HG02678 (cell line): ENCODE measurements at regions not wholly inside any gene's neighbourhood (a gene's known extent, or its start where the extent isn't known, plus 50 kb on each side); places are given as distances from the start of the nearest gene placed in this dataset.

Experiments used
- ATAC-seq: cut with Tn5 transposase; IDR thresholded peaks from one replicate; pipeline ENCODE4 v1.9.1; 2021; ENCODE audit warnings: mild to moderate bottlenecking, moderate library complexity; ENCODE audit not compliant: unreplicated experiment

DNA sequence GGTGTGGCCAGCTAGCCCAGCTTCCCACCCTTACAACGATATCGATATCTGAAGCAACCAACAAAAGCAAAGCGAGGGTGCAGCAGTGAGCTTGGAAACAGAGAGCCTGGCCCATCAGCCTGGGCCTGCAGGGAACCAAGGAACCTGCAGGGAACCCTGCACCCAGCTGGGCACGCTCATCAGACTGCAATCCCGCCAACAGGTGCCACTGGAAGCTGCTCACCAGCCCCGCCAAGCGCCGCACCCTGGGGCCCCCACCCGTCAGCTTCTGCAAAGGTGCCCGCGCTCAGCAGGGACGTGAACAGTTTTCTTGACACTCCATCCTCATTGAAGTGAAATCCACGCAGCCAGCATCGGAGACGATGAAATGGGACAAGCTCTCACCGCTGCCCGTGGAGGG is 250.7 kb downstream of the RBFOX3 start:
- no peak for ATAC-seq

- no peak for ATAC-seq
These were observed 253.9 kb downstream of the RBFOX3 start for GRCh38 chr17:79356839-79357447.

DNA sequence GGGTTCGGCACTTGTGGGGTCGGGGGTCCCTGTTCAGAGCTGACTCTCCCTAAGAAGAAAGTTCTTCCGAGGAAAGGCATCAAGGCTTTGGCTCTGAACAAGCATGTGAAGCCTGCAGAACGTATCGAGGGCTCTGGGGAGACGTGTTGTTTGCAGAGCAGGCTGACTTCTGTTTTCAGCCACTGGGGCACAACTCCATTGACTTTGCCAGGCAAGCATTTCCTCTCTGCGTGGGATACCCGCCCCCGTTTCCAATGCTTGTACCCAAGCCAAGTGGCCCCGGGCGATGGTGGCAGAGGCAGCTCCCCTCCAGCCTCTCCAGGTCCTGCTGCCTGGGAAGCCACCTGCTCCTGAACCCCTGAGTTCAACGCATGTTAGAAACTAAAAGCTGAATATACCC is 255.7 kb downstream of the RBFOX3 start:
- ATAC-seq: no peak

- ATAC-seq: no peak
These were observed 256.6 kb downstream of the RBFOX3 start for GRCh38 chr17:79354173-79354820.

DNA sequence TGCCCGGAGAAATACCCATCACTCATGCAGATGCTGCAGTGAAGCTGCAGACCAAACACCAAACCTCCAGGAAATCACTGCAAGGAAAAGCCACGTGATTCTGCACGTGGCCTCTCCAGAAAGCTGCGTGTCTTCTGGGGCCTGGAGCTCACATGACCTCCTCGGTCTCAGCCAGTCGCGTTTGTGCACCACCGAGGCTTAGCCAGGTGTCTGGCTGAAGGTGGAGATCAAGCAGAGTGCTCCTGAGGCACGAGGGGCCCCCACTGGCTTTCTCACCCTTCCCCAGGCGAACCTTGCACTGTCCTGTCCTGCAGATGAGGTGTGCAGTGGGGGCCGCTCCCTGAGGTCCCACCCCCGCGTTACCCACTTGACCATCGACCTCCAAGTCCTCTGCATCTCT is 257.3 kb downstream of the RBFOX3 start:
- no peak for ATAC-seq

DNA sequence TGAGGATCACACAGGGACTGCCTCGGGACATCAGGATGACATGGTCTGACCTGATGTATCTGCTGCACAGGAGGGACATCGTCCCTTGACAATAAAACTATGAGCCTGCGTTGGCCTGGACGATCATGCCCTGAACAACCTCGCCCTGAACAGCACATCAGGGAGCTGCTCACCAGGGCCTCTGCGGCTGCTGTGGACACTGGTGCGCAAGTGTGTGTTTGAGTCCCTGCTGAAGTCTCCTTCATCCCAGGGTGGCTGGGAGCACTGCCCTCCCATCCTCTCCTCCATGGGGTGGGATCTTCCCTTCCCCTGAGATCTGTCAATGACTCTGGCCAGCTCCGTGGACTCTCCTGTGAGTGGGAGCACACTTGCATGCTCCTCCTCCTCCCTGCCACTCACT is 257.8 kb downstream of the RBFOX3 start:
- no peak for ATAC-seq

GRCh38 chr17:79350533-79350932 is 260.3 kb downstream of the RBFOX3 start:
- no peak for ATAC-seq

DNA sequence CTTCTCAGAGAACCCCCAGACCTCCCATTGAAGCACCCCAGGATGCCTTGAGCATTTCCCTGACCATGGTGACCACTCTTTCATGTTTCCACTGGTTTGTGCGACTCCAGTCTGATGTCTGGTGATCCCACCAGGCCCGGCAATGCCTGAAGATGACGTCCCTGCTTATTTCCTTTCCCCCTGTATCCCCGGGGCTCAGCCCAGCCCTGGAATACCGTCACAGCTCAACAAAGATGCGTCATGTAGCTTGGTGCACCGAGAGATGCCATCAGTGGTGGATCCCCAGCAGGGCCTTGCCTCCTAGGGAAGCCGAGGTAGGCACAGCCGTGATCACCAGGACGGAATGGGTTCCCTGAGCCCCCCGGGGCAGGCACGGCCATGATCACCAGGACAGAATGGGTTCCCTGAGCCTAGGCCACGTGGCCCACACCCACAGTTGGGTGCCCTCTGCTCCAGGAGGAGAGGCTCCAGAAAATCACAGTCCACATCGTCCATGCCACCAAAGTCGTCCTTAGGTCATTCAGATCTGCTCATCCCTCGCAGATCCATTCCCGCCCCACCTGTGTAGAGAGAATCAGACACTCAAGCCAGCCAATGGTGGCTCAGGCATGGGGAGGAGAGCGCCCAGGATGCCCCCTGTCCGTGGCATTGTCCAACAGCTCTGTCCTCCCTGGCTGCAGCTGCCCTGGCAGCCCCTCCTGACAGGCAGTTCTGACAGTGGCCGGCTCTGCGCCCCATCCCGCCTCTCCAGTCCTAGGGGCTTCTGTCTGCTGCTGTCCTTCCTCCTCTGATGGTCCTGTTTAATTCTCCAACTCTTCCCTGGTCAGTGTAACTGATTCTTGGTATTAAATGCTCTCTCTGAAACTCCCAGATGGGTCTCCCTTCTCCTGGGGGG is 261.1 kb downstream of the RBFOX3 start:
- ATAC-seq: no peak

GRCh38 chr17:79342376-79342775 is 267.8 kb downstream of the ENGASE start:
- ATAC-seq: no peak

DNA sequence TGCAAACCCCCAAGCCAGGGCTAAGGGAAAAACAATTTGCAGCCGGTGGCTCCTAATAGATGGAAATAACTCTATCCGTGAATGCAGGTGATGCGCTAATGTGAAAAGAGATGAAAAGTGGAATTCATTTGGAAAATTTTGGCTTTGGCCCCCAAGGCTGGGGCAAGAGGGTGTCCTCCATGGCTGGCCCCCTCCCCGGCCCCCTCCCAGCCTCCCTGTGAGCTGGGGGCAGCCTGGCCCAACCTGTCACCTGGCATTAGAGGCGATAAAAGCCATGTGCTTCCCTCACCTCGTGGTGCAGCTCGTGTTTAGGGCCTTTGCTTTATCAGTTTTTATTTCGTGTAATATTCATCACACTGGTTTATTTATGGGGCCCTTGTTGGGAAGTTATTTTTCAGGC is 267.2 kb downstream of the ENGASE start:
- no peak for ATAC-seq

DNA sequence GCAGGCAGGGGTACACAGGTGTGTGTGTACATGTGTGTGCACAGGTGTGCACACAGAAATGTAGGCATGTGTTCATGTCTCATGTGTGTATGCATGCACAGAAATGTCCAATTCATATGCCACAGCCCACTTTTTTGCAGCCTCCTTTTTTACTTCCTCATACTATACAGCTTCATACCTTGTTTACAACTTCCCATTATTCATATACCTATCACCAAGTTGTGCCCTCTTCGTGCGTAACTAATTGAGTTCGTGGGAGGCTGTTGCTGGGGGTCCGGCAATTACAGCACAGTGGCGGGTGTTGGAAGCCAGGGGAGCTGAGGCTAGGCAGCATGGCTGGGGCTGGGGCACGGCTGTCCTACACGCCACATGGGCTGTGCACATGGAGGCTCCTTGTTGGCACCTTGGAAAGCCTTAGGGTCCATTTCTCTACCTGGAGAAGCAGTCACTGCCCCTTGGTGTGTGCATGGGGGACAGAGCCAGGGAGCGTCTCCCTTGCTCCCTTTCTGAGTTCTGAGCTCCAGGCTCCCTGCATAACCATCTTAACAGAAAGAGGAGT is 266.7 kb downstream of the ENGASE start:
- ATAC-seq: no peak

DNA sequence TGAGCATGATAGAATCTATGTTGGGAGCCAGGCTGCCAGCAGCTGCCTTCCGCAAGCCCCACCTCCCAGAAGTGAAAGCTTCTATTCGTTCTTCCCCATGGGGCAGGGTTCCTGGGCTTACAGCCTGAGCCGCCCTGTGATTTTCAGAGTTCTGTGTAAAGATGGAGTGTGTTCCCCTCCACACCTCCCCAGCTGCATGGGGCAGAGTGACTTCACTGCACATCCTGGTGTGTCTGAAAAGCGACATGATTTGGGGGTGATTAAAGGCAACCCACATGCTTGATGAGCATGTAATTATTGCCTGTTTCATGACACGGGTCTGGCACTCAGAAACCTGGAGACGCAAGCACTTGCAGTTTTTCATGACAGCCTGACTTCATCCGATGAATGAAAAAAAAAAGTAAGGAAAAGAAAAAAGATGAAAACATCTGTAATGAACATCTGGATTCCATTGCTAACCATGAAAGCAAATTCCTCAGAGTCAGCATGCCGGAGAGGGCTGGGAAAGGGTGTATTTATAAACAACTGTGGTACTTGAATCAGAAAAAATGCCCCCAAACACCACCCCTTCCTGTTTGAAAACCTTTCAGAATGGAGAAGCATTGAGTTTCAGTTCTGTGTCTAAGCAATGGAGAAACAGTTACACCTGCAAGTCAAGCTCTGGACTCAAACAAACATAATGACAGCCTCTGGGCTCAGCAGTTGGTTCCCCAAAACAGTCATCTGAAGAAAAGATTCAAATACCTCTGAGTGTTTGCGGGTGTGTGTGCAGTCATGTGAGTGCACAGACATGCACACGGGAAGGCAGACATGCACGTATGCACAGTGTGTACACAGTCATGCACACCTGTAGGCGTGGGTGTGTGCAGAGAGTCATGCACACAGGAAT is 266.0 kb downstream of the ENGASE start:
- ATAC-seq: peak; percentile 74

GRCh38 chr17:79339321-79339720 is 264.7 kb downstream of the ENGASE start:
- ATAC-seq: no peak

- ATAC-seq: no peak
These were observed 264.0 kb downstream of the ENGASE start for GRCh38 chr17:79338604-79339003.

DNA sequence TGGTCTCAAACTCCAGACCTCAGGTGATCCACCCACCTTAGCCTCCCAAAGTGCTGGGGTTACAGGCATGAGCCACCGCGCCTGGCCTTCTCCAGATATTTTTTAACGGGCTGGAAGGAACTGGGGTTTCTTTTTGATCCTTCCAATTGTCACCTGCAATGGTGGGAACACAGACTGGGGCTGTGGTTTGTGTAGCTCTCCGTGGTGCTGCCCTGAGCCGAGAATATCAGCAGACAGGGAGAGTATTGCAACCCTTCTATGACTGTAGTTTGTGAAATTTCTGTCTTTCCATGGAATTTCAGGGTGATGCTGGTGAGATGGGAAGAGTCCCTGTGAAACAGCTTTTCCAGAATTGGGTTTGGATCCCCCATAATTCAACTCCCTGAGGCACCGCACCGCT is 263.5 kb downstream of the ENGASE start:
- ATAC-seq: no peak

- no peak for ATAC-seq
These were observed 262.4 kb downstream of the ENGASE start for GRCh38 chr17:79337053-79337452.

DNA sequence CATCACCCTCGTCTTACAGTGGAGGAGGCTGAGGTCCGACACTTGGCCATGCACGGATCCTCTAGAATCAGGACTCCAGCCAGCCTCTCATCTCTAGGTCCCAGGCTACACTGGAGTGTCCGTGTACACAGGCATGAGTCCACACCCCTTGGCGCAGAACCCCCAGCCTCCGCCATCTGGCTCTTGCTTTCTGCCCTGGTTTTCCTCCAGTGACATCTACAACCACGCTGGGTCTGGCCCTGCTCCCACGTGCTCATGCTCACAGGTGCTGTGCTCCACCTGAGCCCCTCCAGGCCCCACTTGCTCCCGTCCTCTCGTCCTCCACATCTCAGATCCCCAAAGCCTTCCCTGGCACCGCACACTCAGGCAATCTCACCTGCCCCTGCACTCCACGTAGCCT is 260.8 kb downstream of the ENGASE start:
- ATAC-seq: no peak

DNA sequence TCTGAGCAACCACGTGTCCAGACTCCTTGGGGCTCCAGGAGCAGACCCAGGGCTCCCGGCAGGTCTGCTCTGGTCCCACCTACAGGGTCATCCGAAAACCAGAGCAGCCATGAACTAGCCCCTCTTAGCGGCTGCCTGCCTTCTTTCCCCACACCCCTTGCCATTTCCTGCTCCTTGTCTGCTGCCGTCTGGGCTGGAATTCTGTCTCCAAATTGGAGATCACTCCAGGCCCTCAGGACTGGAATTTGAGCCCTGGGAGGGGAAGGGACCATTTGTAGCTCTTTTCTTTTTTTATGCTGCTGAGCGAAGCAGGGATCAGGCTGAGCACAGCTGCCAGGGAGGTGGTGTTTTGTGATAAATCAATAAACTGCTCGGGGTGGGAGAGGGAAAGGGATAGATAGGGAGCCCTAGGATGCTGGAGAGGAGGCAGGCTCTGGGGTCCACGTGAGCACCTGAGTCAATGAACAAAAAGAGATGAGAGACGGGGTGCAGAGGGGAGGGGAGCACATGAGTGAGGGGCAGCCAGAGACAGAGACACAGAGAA is 257.5 kb downstream of the ENGASE start:
- ATAC-seq: no peak

GRCh38 chr17:79331492-79331891 is 256.9 kb downstream of the ENGASE start:
- no peak for ATAC-seq

DNA sequence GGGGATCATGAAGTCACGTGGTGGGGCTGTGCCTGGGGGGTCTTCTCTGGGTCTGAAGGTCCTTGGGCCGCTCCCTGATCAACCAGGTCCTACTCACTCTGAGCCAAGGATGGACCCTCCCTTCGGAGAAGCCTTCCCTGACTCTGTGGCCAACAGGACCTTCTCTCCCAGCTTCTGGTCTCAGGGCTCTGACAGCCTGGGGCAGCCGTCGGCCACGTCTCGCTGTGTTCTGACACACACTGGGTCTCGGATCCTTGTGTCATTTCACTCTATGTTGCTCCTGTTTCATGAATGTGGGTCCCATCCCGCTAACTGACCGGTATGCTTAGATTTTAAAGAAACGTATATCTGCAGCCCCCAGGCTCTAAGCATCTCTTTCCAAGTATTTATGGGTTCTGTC is 256.1 kb downstream of the ENGASE start:
- ATAC-seq: no peak
